HFFc6 (cell line): ENCODE measurements at regions not wholly inside any gene's neighbourhood (a gene's known extent, or its start where the extent isn't known, plus 50 kb on each side); places are given as distances from the start of the nearest gene placed in this dataset.

Experiments used
- DNase-seq: peaks from one replicate; pipeline ENCODE4 v3.0.0-alpha.2; 2018
- H3K27ac Mint-ChIP-seq: 2 replicates; pipeline ENCODE4 v1.8.0; 2020; ENCODE audit warnings: mild to moderate bottlenecking, mixed read lengths
- H3K27me3 Mint-ChIP-seq: 2 replicates; pipeline ENCODE4 v1.8.0; 2021; ENCODE audit warnings: mild to moderate bottlenecking, moderate library complexity, mixed read lengths; ENCODE audit not compliant: insufficient read depth
- H3K36me3 Mint-ChIP-seq: 2 replicates; pipeline ENCODE4 v1.8.0; 2021; ENCODE audit warnings: low read depth, mixed read lengths
- H3K4me1 Mint-ChIP-seq: 2 replicates; pipeline ENCODE4 v1.8.0; 2020; ENCODE audit warnings: low read depth, mixed read lengths
- H3K4me3 Mint-ChIP-seq: 2 replicates; pipeline ENCODE4 v1.8.0; 2020; ENCODE audit warnings: mild to moderate bottlenecking, moderate library complexity, mixed read lengths
- H3K9me3 Mint-ChIP-seq: 2 replicates; pipeline ENCODE4 v1.8.0; 2020; ENCODE audit warnings: mild to moderate bottlenecking, mixed read lengths
- CTCF ChIP-seq: fragments of 200-600 bp; sonication (generic); IDR thresholded peaks from 2 replicates; pipeline ENCODE4 v1.5.0; 2021; ENCODE audit warnings: antibody characterized with exemption, mild to moderate bottlenecking

GRCh38 chr10:6640433-6641040 is 60.5 kb upstream of the PRKCQ start:
- H3K4me1 Mint-ChIP-seq = no peaks in the 10 kb centered on the region
- H3K4me3 Mint-ChIP-seq = no peak overlapping the region
- no peaks in the 10 kb centered on the region; the same call in 1 of the 2 replicates for H3K9me3 Mint-ChIP-seq
- H3K27ac Mint-ChIP-seq = no peak overlapping the region
- no peak for DNase-seq
- H3K36me3 Mint-ChIP-seq = no peaks in the 10 kb centered on the region
- TF ChIP-seq CTCF = no peak
- peaks cover 2% of the 10 kb centered on the region for H3K27me3 Mint-ChIP-seq

GRCh38 chr10:6637053-6637452 is 57.0 kb upstream of the PRKCQ start:
- peaks cover 2% of the 10 kb centered on the region for H3K27me3 Mint-ChIP-seq
- H3K27ac Mint-ChIP-seq = no peak overlapping the region
- H3K9me3 Mint-ChIP-seq = no peaks in the 10 kb centered on the region
- no peak for DNase-seq
- TF ChIP-seq CTCF = no peak
- no peak overlapping the region for H3K4me3 Mint-ChIP-seq
- H3K36me3 Mint-ChIP-seq = no peaks in the 10 kb centered on the region
- no peaks in the 10 kb centered on the region for H3K4me1 Mint-ChIP-seq

- Mint-ChIP-seq H3K27ac (no peak overlapping the region), H3K4me1 (no peaks in the 10 kb centered on the region), H3K36me3 (no peaks in the 10 kb centered on the region), H3K9me3 (no peaks in the 10 kb centered on the region; the same call in 1 of the 2 replicates), H3K4me3 (no peak overlapping the region), H3K27me3 (peaks cover 2% of the 10 kb centered on the region)
- TF ChIP-seq CTCF = no peak
- no peak for DNase-seq
Measured at GRCh38 chr10:6635784-6636183, 55.7 kb upstream of the PRKCQ start.
